ENCODE measurements at regions not wholly inside any gene's neighbourhood (a gene's known extent, or its start where the extent isn't known, plus 50 kb on each side); places are given as distances from the start of the nearest gene placed in this dataset.

DNA sequence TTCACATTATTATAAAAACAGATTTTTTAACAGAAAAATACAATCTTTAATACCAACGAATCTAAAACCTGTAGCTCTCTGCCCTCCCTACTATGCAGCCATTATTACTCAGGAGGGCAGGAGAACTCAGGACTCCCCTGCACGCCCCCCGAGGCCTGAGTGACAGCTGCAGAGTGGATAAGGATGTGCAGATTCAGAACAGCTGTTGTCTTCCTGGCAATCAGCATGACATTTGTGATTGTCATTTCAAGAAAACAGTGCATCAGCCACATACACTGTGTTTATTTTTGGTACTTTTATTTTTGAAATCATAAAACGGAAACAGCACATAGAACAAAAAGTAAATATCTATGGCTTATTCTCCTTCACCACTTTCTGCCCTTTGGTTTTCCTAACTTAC lies 450.8 kb downstream of the OCA2 start:
- TF ChIP-seq, protein P1, sequence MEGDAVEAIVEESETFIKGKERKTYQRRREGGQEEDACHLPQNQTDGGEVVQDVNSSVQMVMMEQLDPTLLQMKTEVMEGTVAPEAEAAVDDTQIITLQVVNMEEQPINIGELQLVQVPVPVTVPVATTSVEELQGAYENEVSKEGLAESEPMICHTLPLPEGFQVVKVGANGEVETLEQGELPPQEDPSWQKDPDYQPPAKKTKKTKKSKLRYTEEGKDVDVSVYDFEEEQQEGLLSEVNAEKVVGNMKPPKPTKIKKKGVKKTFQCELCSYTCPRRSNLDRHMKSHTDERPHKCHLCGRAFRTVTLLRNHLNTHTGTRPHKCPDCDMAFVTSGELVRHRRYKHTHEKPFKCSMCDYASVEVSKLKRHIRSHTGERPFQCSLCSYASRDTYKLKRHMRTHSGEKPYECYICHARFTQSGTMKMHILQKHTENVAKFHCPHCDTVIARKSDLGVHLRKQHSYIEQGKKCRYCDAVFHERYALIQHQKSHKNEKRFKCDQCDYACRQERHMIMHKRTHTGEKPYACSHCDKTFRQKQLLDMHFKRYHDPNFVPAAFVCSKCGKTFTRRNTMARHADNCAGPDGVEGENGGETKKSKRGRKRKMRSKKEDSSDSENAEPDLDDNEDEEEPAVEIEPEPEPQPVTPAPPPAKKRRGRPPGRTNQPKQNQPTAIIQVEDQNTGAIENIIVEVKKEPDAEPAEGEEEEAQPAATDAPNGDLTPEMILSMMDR (conservative IDR thresholded peaks at IDR 0.05 in 1 of 2, IDR thresholded peaks at IDR 0.05 in 1 of 2; ENCODE audit: extremely low read depth in 1 of 2, insufficient read depth in 1 of 2, low read depth in 1 of 2, low read length in 2 of 2): no peak
- TF ChIP-seq EZH2 (IDR thresholded peaks at IDR 0.05; ENCODE audit: borderline replicate concordance, low read length): no peak
